Heart left ventricle (tissue), 16 donors: ENCODE measurements at regions not wholly inside any gene's neighbourhood (a gene's known extent, or its start where the extent isn't known, plus 50 kb on each side); places are given as distances from the start of the nearest gene placed in this dataset.

ENCODE experiments used
- ATAC-seq, 4 donors: fragments of 200-7000 bp; cut with Tn5 transposase; one replicate each; pipeline ENCODE4 v1.9.1; 2020 to 2022; ENCODE audit warnings: moderate library complexity in 4 of 4, mild to moderate bottlenecking in 3 of 4, moderate number of reproducible peaks in 1 of 4
- DNase-seq, 5 donors: peaks; one replicate each; pipeline ENCODE4 v3.0.0-alpha.2; 2020
- H3K27ac ChIP-seq, 12 donors: fragments of 200-600 bp; sonication (generic) in 4 of 12; one replicate each; pipeline versions ENCODE4 v1.5.0 to v1.8.0; 2016 to 2022; ENCODE audit warnings: mild to moderate bottlenecking in 2 of 12
- H3K27me3 ChIP-seq, 9 donors: fragments of 200-600 bp; sonication (generic) in 2 of 9; one replicate each; pipeline versions ENCODE4 v1.5.1 to v1.8.0; 2016 to 2022; ENCODE audit warnings: mild to moderate bottlenecking in 3 of 9
- H3K36me3 ChIP-seq, 9 donors: fragments of 200-600 bp; sonication (generic) in 2 of 9; one replicate each; pipeline versions ENCODE4 v1.5.0 to v1.8.0; 2018 to 2022; ENCODE audit warnings: mild to moderate bottlenecking in 2 of 9
- H3K4me1 ChIP-seq, 12 donors: fragments of 200-600 bp; sonication (generic) in 4 of 12; one replicate each; pipeline versions ENCODE4 v1.5.0 to v1.8.0; 2016 to 2022; ENCODE audit warnings: mild to moderate bottlenecking in 3 of 12
- H3K4me3 ChIP-seq, 12 donors: fragments of 200-600 bp; sonication (generic) in 4 of 12; one replicate each; pipeline versions ENCODE4 v1.5.0 to v1.8.0; 2017 to 2022; ENCODE audit warnings: mild to moderate bottlenecking in 9 of 12, moderate library complexity in 4 of 12
- H3K9me3 ChIP-seq, 12 donors: fragments of 200-600 bp; sonication (generic) in 4 of 12; one replicate each; pipeline versions ENCODE4 v1.5.0 to v1.8.0; 2016 to 2022; ENCODE audit warnings: mild to moderate bottlenecking in 1 of 12
- CTCF ChIP-seq, 12 donors: fragments of 200-600 bp; sonication (generic) in 4 of 12; IDR thresholded peaks; one replicate each; pipeline versions ENCODE4 v1.5.0 to v1.8.0; 2018 to 2022; ENCODE audit warnings: antibody characterized with exemption in 12 of 12, mild to moderate bottlenecking in 5 of 12
- POLR2A ChIP-seq, 2 donors: fragments of 450-650 bp; IDR thresholded peaks; one replicate each; pipeline ENCODE4 v1.6.1; 2017; ENCODE audit warnings: antibody characterized with exemption in 2 of 2, mild to moderate bottlenecking in 2 of 2, moderate library complexity in 2 of 2
- WGBS, 4 donors: extraction: QIAGEN DNeasy Blood & Tissue Kit in 2 of 4; methylation state at CpG; one replicate each; pipeline versions ENCODE4 v1.1.5 to v1.1.7; 2013 to 2018; 5-methylcytosine and 5-hydroxymethylcytosine counted together
- intact Hi-C, 10 donors: fragments of 100-400 bp; cut with DNase I; formaldehyde crosslinking; loops; one replicate each; pipeline versions ENCODE4 v1.11.1 to v1.14.2; 2022
- donor health status: ischemic (EF 13 %, LVEDD 7.1; RV severe dilation, severe dysfunction).
- donor health status: healthy with polysubstance abuse.
- donor health status: DM: no; HTN: yes; CAD: no.
- donor health status: DM: no; HTN: no; CAD: no.
- donor health status: ischemic (EF 25% LVEDD 6.9; RV normal size, moderate dysfunction).
- donor health status: ischemic (EF 25% LVEDD 5.7; RV mildly dilated, moderate dysfunction).
- donor health status: healthy.
- donor health status: DM: yes; HTN: yes; CAD: no.
- donor health status: ischemic (EF 35%, LVEDD 5.7; RV mildly dilated, moderate dysfunction).
- donor health status: nonischemic (EF 11% LVEDD 7.7; RV severe dilation, severe dysfunction).
- donor health status: DM: yes; HTN: yes; CAD: no.
- donor health status: PGD.
- donor health status: ischemic (EF 29% LVEDD 5.4; RV normal size, mild dysfunction).
- donor health status: nonischemic (EF 23%, LVEDD 6.1; RV moderate dilation, normal function).

- ATAC-seq (no peak), DNase-seq (no peak)
- no peak overlapping the region for H3K4me3 ChIP-seq
- no peaks in the 10 kb centered on the region for H3K4me1 ChIP-seq
- H3K27ac ChIP-seq: no peak overlapping the region
- no peaks in the 10 kb centered on the region for H3K9me3 ChIP-seq
- intact Hi-C loops: no loop called here
- 73 to 89% (median 80%) methylated on average over 1 of the region's 1 CpG for WGBS, 4 donors
- no peak for TF ChIP-seq CTCF (IDR thresholded peaks at IDR 0.05)
- no peak for TF ChIP-seq POLR2A (IDR thresholded peaks at IDR 0.05)
- H3K36me3 ChIP-seq: no peaks in the 10 kb centered on the region
- no peaks in the 10 kb centered on the region for H3K27me3 ChIP-seq
Measured at GRCh38 chr5:152623951-152624350, 218.9 kb upstream of the NMUR2 start.

GRCh38 chr5:152625696-152626095 lies 220.6 kb upstream of the NMUR2 start:
- Histone ChIP-seq H3K4me3 (no peak overlapping the region), H3K9me3 (no peaks in the 10 kb centered on the region), H3K27ac (no peak overlapping the region), H3K36me3 (no peaks in the 10 kb centered on the region), H3K4me1 (no peaks in the 10 kb centered on the region), H3K27me3 (no peaks in the 10 kb centered on the region)
- TF ChIP-seq POLR2A (IDR thresholded peaks at IDR 0.05): no peak
- no peak for TF ChIP-seq CTCF (IDR thresholded peaks at IDR 0.05)
- intact Hi-C loops: no loop called here
- WGBS, 4 donors: 80 to 84% (median 83%) methylated on average over 3 of the region's 3 CpGs
- DNase-seq: no peak
- no peak for ATAC-seq

- intact Hi-C loops: no loop called here
- H3K4me1 ChIP-seq: peaks cover 0 to 36% (median 22%) of the 10 kb centered on the region in 12 donors
- ATAC-seq (no peak), DNase-seq (no peak)
- no peak overlapping the region for H3K4me3 ChIP-seq
- TF ChIP-seq POLR2A (IDR thresholded peaks at IDR 0.05) (no peak), CTCF (IDR thresholded peaks at IDR 0.05) (no peak)
- no peaks in the 10 kb centered on the region for H3K27me3 ChIP-seq
- H3K36me3 ChIP-seq: no peaks in the 10 kb centered on the region
- no peaks in the 10 kb centered on the region for H3K9me3 ChIP-seq
- H3K27ac ChIP-seq: no peak overlapping the region
- WGBS, 4 donors: 84 to 93% (median 93%) methylated on average over 5 of the region's 5 CpGs
Measured at GRCh38 chr5:152631221-152631620, 226.1 kb upstream of the NMUR2 start.

- TF ChIP-seq CTCF (IDR thresholded peaks at IDR 0.05) (no peak), POLR2A (IDR thresholded peaks at IDR 0.05) (no peak)
- Histone ChIP-seq H3K9me3 (no peaks in the 10 kb centered on the region), H3K4me1 (peaks cover 0 to 36% (median 22%) of the 10 kb centered on the region in 12 donors), H3K27ac (peak overlapping the region in 7 of 12 donors; percentile 2 to 76 (median 21)), H3K27me3 (no peaks in the 10 kb centered on the region), H3K4me3 (no peak overlapping the region), H3K36me3 (no peaks in the 10 kb centered on the region)
- 52 to 68% (median 61%) methylated on average over 2 of the region's 2 CpGs for WGBS, 4 donors
- ATAC-seq (peak; percentile 34 to 75 (median 66)), DNase-seq (no peak)
- intact Hi-C loops: no loop called here
Measured at GRCh38 chr5:152632360-152632759, 227.3 kb upstream of the NMUR2 start.
